GM23338 (cell line): ENCODE measurements at regions not wholly inside any gene's neighbourhood (a gene's known extent, or its start where the extent isn't known, plus 50 kb on each side); places are given as distances from the start of the nearest gene placed in this dataset.

Experiments used
- CREB1 ChIP-seq: fragments of 250-450 bp; sonication (Bioruptor Pico); IDR thresholded peaks from 2 replicates; pipeline ENCODE4 v1.5.0; 2020; ENCODE audit warnings: low read depth, mild to moderate bottlenecking, moderate library complexity
- EZH2 ChIP-seq: fragments of 200-600 bp; sonication (generic); IDR thresholded peaks from one replicate; pipeline ENCODE4 v1.8.0; 2017; ENCODE audit warnings: antibody characterized with exemption, mild to moderate bottlenecking, low read depth; ENCODE audit not compliant: unreplicated experiment
- EZH2phosphoT487 ChIP-seq: fragments of 200-600 bp; sonication (generic); IDR thresholded peaks from one replicate; pipeline ENCODE4 v1.8.1; 2018; ENCODE audit warnings: antibody characterized with exemption; ENCODE audit not compliant: unreplicated experiment
- JUNB ChIP-seq: IDR thresholded peaks from one replicate; pipeline ENCODE4 v1.6.1; 2016; ENCODE audit warnings: antibody characterized with exemption; ENCODE audit not compliant: unreplicated experiment
- POLR2AphosphoS5 ChIP-seq: IDR thresholded peaks from 2 replicates; pipeline ENCODE4 v1.6.1; 2016; ENCODE audit warnings: antibody characterized with exemption, low read depth
- STAT1 ChIP-seq: IDR thresholded peaks from one replicate; pipeline ENCODE4 v1.6.1; 2016; ENCODE audit warnings: antibody characterized with exemption; ENCODE audit not compliant: unreplicated experiment
- ZNF114 ChIP-seq: fragments of 250-450 bp; sonication (Bioruptor Pico); IDR thresholded peaks from 2 replicates; pipeline ENCODE4 v1.5.0; 2020; ENCODE audit warnings: mild to moderate bottlenecking, moderate library complexity
- ZNF331 ChIP-seq: fragments of 250-450 bp; sonication (Bioruptor Pico); IDR thresholded peaks from 2 replicates; pipeline ENCODE4 v1.5.0; 2020; ENCODE audit warnings: low read depth, mild to moderate bottlenecking, moderate library complexity
- TF ChIP-seq, protein P1 (sequence below), 2 experiments: fragments of 200-600 bp in 1 of 2; sonication (generic) in 1 of 2; conservative IDR thresholded peaks; 2 replicates each; pipeline versions ENCODE4 v1.5.1 to v1.6.1; 2016 to 2017; ENCODE audit warnings: antibody characterized with exemption in 2 of 2, low read depth in 2 of 2, mild to moderate bottlenecking in 2 of 2, moderate library complexity in 1 of 2
- TF ChIP-seq, protein P2 (sequence below): IDR thresholded peaks from one replicate; pipeline ENCODE4 v1.6.1; 2018; ENCODE audit warnings: antibody characterized with exemption; ENCODE audit not compliant: unreplicated experiment
- TF ChIP-seq, protein P3 (sequence below): IDR thresholded peaks from 2 replicates; pipeline ENCODE4 v1.6.1; 2016; ENCODE audit warnings: antibody characterized with exemption

DNA sequence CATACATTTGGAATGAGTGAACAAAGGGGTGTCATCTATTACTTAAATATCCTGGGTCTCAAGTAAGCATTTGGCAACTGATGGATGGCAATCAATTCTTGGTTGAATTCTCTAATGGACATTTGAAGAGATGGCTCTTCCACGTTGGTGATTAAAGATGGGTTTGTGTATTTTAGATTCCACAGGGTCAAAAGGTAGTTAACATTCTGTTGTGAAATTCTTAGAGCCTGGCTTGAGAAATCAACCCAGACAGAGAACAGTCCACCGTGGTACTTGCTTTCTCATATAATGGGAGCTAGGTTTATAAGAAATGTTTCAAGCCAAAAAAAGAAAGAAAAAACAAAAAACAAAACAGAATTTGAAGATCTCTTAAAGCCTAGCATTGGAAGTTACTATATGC, 355.9 kb upstream of the PITX2 start:
- TF ChIP-seq EZH2phosphoT487 = no peak
- TF ChIP-seq, protein P1, sequence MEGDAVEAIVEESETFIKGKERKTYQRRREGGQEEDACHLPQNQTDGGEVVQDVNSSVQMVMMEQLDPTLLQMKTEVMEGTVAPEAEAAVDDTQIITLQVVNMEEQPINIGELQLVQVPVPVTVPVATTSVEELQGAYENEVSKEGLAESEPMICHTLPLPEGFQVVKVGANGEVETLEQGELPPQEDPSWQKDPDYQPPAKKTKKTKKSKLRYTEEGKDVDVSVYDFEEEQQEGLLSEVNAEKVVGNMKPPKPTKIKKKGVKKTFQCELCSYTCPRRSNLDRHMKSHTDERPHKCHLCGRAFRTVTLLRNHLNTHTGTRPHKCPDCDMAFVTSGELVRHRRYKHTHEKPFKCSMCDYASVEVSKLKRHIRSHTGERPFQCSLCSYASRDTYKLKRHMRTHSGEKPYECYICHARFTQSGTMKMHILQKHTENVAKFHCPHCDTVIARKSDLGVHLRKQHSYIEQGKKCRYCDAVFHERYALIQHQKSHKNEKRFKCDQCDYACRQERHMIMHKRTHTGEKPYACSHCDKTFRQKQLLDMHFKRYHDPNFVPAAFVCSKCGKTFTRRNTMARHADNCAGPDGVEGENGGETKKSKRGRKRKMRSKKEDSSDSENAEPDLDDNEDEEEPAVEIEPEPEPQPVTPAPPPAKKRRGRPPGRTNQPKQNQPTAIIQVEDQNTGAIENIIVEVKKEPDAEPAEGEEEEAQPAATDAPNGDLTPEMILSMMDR (conservative IDR thresholded peaks at IDR 0.05; ENCODE audit: low read depth in 2 of 2) = no peak
- TF ChIP-seq POLR2AphosphoS5 = no peak
- TF ChIP-seq ZNF114 (CRISPR knock-in tag) = no peak
- no peak for TF ChIP-seq EZH2
- no peak for TF ChIP-seq CREB1 (CRISPR knock-in tag)
- TF ChIP-seq ZNF331 (CRISPR knock-in tag) = no peak
- TF ChIP-seq, protein P2, sequence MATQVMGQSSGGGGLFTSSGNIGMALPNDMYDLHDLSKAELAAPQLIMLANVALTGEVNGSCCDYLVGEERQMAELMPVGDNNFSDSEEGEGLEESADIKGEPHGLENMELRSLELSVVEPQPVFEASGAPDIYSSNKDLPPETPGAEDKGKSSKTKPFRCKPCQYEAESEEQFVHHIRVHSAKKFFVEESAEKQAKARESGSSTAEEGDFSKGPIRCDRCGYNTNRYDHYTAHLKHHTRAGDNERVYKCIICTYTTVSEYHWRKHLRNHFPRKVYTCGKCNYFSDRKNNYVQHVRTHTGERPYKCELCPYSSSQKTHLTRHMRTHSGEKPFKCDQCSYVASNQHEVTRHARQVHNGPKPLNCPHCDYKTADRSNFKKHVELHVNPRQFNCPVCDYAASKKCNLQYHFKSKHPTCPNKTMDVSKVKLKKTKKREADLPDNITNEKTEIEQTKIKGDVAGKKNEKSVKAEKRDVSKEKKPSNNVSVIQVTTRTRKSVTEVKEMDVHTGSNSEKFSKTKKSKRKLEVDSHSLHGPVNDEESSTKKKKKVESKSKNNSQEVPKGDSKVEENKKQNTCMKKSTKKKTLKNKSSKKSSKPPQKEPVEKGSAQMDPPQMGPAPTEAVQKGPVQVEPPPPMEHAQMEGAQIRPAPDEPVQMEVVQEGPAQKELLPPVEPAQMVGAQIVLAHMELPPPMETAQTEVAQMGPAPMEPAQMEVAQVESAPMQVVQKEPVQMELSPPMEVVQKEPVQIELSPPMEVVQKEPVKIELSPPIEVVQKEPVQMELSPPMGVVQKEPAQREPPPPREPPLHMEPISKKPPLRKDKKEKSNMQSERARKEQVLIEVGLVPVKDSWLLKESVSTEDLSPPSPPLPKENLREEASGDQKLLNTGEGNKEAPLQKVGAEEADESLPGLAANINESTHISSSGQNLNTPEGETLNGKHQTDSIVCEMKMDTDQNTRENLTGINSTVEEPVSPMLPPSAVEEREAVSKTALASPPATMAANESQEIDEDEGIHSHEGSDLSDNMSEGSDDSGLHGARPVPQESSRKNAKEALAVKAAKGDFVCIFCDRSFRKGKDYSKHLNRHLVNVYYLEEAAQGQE = no peak
- TF ChIP-seq JUNB = no peak
- TF ChIP-seq, protein P3, sequence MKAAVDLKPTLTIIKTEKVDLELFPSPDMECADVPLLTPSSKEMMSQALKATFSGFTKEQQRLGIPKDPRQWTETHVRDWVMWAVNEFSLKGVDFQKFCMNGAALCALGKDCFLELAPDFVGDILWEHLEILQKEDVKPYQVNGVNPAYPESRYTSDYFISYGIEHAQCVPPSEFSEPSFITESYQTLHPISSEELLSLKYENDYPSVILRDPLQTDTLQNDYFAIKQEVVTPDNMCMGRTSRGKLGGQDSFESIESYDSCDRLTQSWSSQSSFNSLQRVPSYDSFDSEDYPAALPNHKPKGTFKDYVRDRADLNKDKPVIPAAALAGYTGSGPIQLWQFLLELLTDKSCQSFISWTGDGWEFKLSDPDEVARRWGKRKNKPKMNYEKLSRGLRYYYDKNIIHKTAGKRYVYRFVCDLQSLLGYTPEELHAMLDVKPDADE = no peak
- no peak for TF ChIP-seq STAT1
